OCI-LY7 (cell line): ENCODE measurements at regions not wholly inside any gene's neighbourhood (a gene's known extent, or its start where the extent isn't known, plus 50 kb on each side); places are given as distances from the start of the nearest gene placed in this dataset.

Experiments used
- BruUV-seq: library from RNA; stranded (reverse); fragments of 400-500 nt; replicated peaks from 2 replicates; lab custom pipeline; 2021; lab: Mats Ljungman, UMichigan
- CTCF ChIA-PET: fragments of 300-600 bp; sonication (Branson Sonifier 250); formaldehyde crosslinking; loops from one replicate; lab custom pipeline; 2022; ENCODE audit warnings: antibody characterized with exemption; ENCODE audit not compliant: unreplicated experiment; lab: Charles Lee
- POLR2A ChIA-PET: fragments of 300-600 bp; sonication (Branson Sonifier 250); formaldehyde crosslinking; loops from one replicate; lab custom pipeline; 2022; ENCODE audit warnings: antibody characterized with exemption; lab: Charles Lee
- DNase-seq: peaks from one replicate; pipeline ENCODE4 v3.0.0-alpha.2; 2015; ENCODE audit warnings: low spot score
- H2AFZ ChIP-seq: fragments of 200-600 bp; sonication (generic), shearing (Covaris generic); 2 replicates; pipeline ENCODE4 v1.6.1; 2014; ENCODE audit warnings: mild to moderate bottlenecking, antibody characterized with exemption, low read length, moderate library complexity
- H3K27ac ChIP-seq: fragments of 200-600 bp; sonication (generic); 2 replicates; pipeline ENCODE4 v1.5.1; 2014; ENCODE audit warnings: mixed run types, low read depth, mild to moderate bottlenecking, moderate library complexity, low read length, inconsistent platforms; ENCODE audit not compliant: poor library complexity, severe bottlenecking
- H3K36me3 ChIP-seq: fragments of 200-600 bp; sonication (generic); 2 replicates; pipeline ENCODE4 v1.6.1; 2014; ENCODE audit warnings: mild to moderate bottlenecking, antibody characterized with exemption, low read length, moderate library complexity, mixed read lengths; ENCODE audit not compliant: insufficient read depth
- H3K4me1 ChIP-seq: fragments of 200-600 bp; sonication (generic); 2 replicates; pipeline ENCODE4 v1.5.1; 2014; ENCODE audit warnings: mild to moderate bottlenecking, low read length; ENCODE audit not compliant: insufficient read depth, poor library complexity, severe bottlenecking
- H3K4me2 ChIP-seq: fragments of 200-600 bp; sonication (generic); 2 replicates; pipeline ENCODE4 v1.6.1; 2014; ENCODE audit warnings: mild to moderate bottlenecking, low read length
- H3K4me3 ChIP-seq: fragments of 200-600 bp; sonication (generic); 2 replicates; pipeline ENCODE4 v1.5.1; 2014; ENCODE audit warnings: mild to moderate bottlenecking, low read depth, low read length; ENCODE audit not compliant: poor library complexity, severe bottlenecking
- H3K79me2 ChIP-seq: fragments of 200-600 bp; sonication (generic); 2 replicates; pipeline ENCODE4 v1.6.1; 2016; ENCODE audit warnings: low read depth, mild to moderate bottlenecking, low read length, moderate library complexity, mixed read lengths; ENCODE audit not compliant: insufficient read depth
- H3K9me2 ChIP-seq: fragments of 200-600 bp; sonication (generic); 2 replicates; pipeline ENCODE4 v1.6.1; 2016; ENCODE audit warnings: mild to moderate bottlenecking, low read length, mixed read lengths; ENCODE audit not compliant: insufficient read depth
- H3K9me3 ChIP-seq: fragments of 200-600 bp; sonication (generic); 2 replicates; pipeline ENCODE4 v1.6.1; 2014; ENCODE audit warnings: mild to moderate bottlenecking, mixed run types, low read length, mixed read lengths
- H4K20me1 ChIP-seq: fragments of 200-600 bp; sonication (generic); 2 replicates; pipeline ENCODE4 v1.6.1; 2014; ENCODE audit warnings: mild to moderate bottlenecking, antibody characterized with exemption, low read length, moderate library complexity, mixed read lengths; ENCODE audit not compliant: insufficient read depth
- EZH2phosphoT487 ChIP-seq: fragments of 200-600 bp; sonication (generic); IDR thresholded peaks from 2 replicates; pipeline ENCODE4 v1.6.1; 2018; ENCODE audit warnings: low read depth, borderline replicate concordance, mild to moderate bottlenecking, mixed run types, antibody characterized with exemption, low read length, moderate library complexity, mixed read lengths
- intact Hi-C: fragments of 100-400 bp; cut with micrococcal nuclease; formaldehyde crosslinking; loops from one replicate; pipeline ENCODE4 v1.10.0; 2022; ENCODE audit not compliant: unreplicated experiment
- TF ChIP-seq, protein P1 (sequence below): fragments of 200-600 bp; sonication (generic); conservative IDR thresholded peaks from 2 replicates; pipeline ENCODE4 v1.5.1; 2014; ENCODE audit warnings: mild to moderate bottlenecking, antibody characterized with exemption, low read length, moderate library complexity, mixed read lengths

DNA sequence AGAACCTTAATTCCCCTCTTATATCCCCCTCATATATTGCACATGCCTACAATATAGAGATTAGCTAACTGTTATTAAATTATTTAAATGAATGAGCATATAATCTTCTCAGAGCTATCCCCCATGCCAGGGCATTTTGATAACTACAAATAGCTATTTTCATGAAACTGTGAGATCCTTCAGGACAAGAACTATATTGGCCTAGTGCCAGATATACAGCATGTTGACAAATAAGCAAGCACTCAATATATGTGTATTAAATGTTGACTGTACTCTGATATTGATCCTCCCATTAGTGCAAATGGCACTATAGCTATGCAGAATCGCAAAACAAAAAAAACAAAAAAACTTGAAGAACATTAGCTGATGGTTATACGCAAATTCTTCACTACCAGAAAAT lies 134.1 kb upstream of the OTX2 start:
- H3K9me2 ChIP-seq, result no peaks in the 10 kb centered on the region
- no peak for TF ChIP-seq EZH2phosphoT487
- TF ChIP-seq, protein P1, sequence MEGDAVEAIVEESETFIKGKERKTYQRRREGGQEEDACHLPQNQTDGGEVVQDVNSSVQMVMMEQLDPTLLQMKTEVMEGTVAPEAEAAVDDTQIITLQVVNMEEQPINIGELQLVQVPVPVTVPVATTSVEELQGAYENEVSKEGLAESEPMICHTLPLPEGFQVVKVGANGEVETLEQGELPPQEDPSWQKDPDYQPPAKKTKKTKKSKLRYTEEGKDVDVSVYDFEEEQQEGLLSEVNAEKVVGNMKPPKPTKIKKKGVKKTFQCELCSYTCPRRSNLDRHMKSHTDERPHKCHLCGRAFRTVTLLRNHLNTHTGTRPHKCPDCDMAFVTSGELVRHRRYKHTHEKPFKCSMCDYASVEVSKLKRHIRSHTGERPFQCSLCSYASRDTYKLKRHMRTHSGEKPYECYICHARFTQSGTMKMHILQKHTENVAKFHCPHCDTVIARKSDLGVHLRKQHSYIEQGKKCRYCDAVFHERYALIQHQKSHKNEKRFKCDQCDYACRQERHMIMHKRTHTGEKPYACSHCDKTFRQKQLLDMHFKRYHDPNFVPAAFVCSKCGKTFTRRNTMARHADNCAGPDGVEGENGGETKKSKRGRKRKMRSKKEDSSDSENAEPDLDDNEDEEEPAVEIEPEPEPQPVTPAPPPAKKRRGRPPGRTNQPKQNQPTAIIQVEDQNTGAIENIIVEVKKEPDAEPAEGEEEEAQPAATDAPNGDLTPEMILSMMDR, result no peak
- H3K27ac ChIP-seq, result no peak overlapping the region
- H3K79me2 ChIP-seq, result no peaks in the 10 kb centered on the region
- ChIA-PET POLR2A (interaction anchor here (2.3 kb wide), 1 partner anchor 14 kb away, joined by 7 read pairs; no protein-coding TSS in a partner anchor), CTCF (no interaction called here)
- H2AFZ ChIP-seq, result no peak overlapping the region
- H3K4me1 ChIP-seq, result no peaks in the 10 kb centered on the region
- no peaks in the 10 kb centered on the region for H3K9me3 ChIP-seq
- BruUV-seq, result no TSS peak
- H3K36me3 ChIP-seq, result no peaks in the 10 kb centered on the region
- intact Hi-C loops, result no loop called here
- no peaks in the 10 kb centered on the region for H4K20me1 ChIP-seq
- H3K4me3 ChIP-seq, result no peak overlapping the region
- no peak for DNase-seq
- no peak overlapping the region for H3K4me2 ChIP-seq

GRCh38 chr14:56933446-56933845 lies 123.2 kb upstream of the OTX2 start:
- Histone ChIP-seq H3K4me3 (no peak overlapping the region), H2AFZ (no peak overlapping the region), H3K9me3 (no peaks in the 10 kb centered on the region), H3K27ac (no peak overlapping the region), H3K36me3 (no peaks in the 10 kb centered on the region), H3K4me2 (no peak overlapping the region), H3K4me1 (no peaks in the 10 kb centered on the region), H4K20me1 (no peaks in the 10 kb centered on the region), H3K9me2 (no peaks in the 10 kb centered on the region), H3K79me2 (no peaks in the 10 kb centered on the region)
- CTCF ChIA-PET, result no interaction called here
- POLR2A ChIA-PET, result no interaction called here
- TF ChIP-seq, protein P1, result no peak
- no peak for TF ChIP-seq EZH2phosphoT487
- no TSS peak for BruUV-seq
- no peak for DNase-seq
- intact Hi-C loops, result no loop called here

DNA sequence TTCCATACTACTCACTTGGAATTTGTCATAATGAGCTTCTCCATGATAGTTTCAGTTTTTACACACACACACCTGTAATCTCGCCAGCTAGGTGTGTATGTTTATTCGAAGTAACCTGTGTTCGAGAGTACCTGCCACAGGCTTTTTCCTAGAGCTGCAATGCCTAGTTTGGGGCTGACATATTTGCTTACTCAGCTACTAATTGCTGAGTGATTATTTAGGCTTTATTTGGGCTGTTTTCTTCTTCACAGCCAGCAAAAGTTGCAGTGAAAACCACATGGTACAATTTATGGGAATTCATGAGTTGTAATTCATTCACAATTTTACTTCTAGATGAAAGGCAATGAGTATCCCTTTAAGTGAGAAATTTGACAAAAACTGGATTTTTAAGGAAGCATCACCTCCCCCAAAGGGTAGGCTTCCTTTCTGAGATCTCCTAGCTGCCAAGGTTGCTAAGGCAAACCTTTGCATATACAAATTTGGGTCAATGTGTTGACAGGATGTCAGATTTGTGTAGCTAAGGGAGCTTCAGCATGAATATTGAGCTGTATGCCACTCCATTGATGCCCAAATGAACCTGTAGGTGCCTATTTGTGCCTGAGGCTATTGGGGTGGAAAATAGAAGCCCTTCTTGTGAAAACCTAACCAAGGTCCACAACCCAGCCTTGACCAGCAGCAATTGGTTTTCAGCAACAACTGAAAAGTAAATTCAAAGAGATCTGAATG lies 108.7 kb upstream of the OTX2 start:
- no peak for DNase-seq
- POLR2A ChIA-PET, result interaction anchor here (0.6 to 0.8 kb wide), 2 partner anchors 16 to 24 kb away, joined by 3 to 6 read pairs; no protein-coding TSS in a partner anchor
- intact Hi-C loops, result no loop called here
- H3K4me3 ChIP-seq, result no peak overlapping the region
- H3K9me2 ChIP-seq, result no peaks in the 10 kb centered on the region
- H3K79me2 ChIP-seq, result no peaks in the 10 kb centered on the region
- CTCF ChIA-PET, result no interaction called here
- no peak overlapping the region for H3K27ac ChIP-seq
- no peaks in the 10 kb centered on the region for H3K36me3 ChIP-seq
- no peaks in the 10 kb centered on the region for H4K20me1 ChIP-seq
- no peak overlapping the region for H3K4me2 ChIP-seq
- no peaks in the 10 kb centered on the region for H3K4me1 ChIP-seq
- no peak overlapping the region for H2AFZ ChIP-seq
- no peaks in the 10 kb centered on the region for H3K9me3 ChIP-seq
- BruUV-seq, result no TSS peak
- TF ChIP-seq, protein P1, result no peak
- no peak for TF ChIP-seq EZH2phosphoT487
